ENCODE measurements at regions not wholly inside any gene's neighbourhood (a gene's known extent, or its start where the extent isn't known, plus 50 kb on each side); places are given as distances from the start of the nearest gene placed in this dataset.

GRCh38 chr2:18387441-18388206 lies 172.8 kb downstream of the RDH14 start:
- no peak overlapping the region for H3K4me2 ChIP-seq (ENCODE audit: low read depth, low read length)
- no peak overlapping the region for H3K18ac ChIP-seq (ENCODE audit: low read depth, low read length)
- H2BK120ac ChIP-seq (ENCODE audit: low read depth, low read length) = no peak overlapping the region
- dilution Hi-C loops (cut with HindIII; ENCODE audit: low sequenced_read_pairs, unreplicated experiment) = no loop called here
- H2BK20ac ChIP-seq (ENCODE audit: low read depth, low read length) = 0 out of 2 replicates have a peak overlapping the region, but pooled peaks have one; percentile 58
- BruUV-seq (replicated peaks) = no TSS peak
- 0 out of 2 replicates have a peak overlapping the region, but pooled peaks have one; percentile 10 for H4K91ac ChIP-seq (ENCODE audit: insufficient read depth, low read depth, low read length)
- H3K9ac ChIP-seq (ENCODE audit: low read depth, low read length) = no peak overlapping the region
- H3K27me3 ChIP-seq (ENCODE audit: control insufficient read depth, insufficient read depth, low read length) = no peaks in the 10 kb centered on the region
- H2BK15ac ChIP-seq (ENCODE audit: low read depth, low read length) = no peak overlapping the region
- no peak overlapping the region for H3K4me3 ChIP-seq (ENCODE audit: insufficient read depth, low read depth, low read length)
- H2AK5ac ChIP-seq (ENCODE audit: low read depth, low read length) = no peak overlapping the region
- H4K20me1 ChIP-seq (ENCODE audit: insufficient read depth, low read length) = no peaks in the 10 kb centered on the region
- peak overlapping the region; percentile 46 for H3K4ac ChIP-seq (ENCODE audit: low read depth, low read length)
- peak overlapping the region; percentile 75 for H2AK9ac ChIP-seq (replicated peaks; ENCODE audit: low read depth, low read length, poor library complexity)
- ChIA-PET POLR2A (ENCODE audit: unreplicated experiment) (interaction anchor here (0.6 kb wide), 1 partner anchor 364 kb away, joined by 4 read pairs; no protein-coding TSS in a partner anchor), CTCF (interaction anchor here (0.5 to 1.1 kb wide), 4 partner anchors 9 to 974 kb away, joined by 3 to 4 read pairs (median 3); no protein-coding TSS in a partner anchor)
- H3K9me1 ChIP-seq (ENCODE audit: insufficient read depth, low read length) = no peaks in the 10 kb centered on the region
- H3K56ac ChIP-seq (ENCODE audit: extremely low read depth, insufficient read depth, low read length) = no peak overlapping the region
- WGBS, 2 experiments (ENCODE audit: extremely low coverage in 2 of 2, insufficient read length in 1 of 2) = 70% methylated on average over 3 of the region's 15 CpGs; no CpG with 5 or more reads in 1 of the 2 experiments
- no peak overlapping the region for H3K14ac ChIP-seq (replicated peaks; ENCODE audit: low read depth, low read length)
- H3K23ac ChIP-seq (ENCODE audit: low read depth, low read length) = no peak overlapping the region
- in situ Hi-C loops (cut with MboI; ENCODE audit: low sequenced_read_pairs) = no loop called here
- H4K8ac ChIP-seq (ENCODE audit: low read depth in 2 of 2, low read length in 2 of 2) = no peak overlapping the region; a peak in 1 of 4 replicates
- no peak overlapping the region for H4K5ac ChIP-seq (ENCODE audit: low read depth, low read length)
- no peaks in the 10 kb centered on the region for H3K4me1 ChIP-seq (ENCODE audit: control insufficient read depth, insufficient read depth, low read length)
- DNase-seq (peak; percentile 79), ATAC-seq (ENCODE audit: low read depth) (peak; percentile 99)
- peak overlapping the region; percentile 75 for H2AFZ ChIP-seq (replicated peaks; ENCODE audit: low read length, poor library complexity)
- no peaks in the 10 kb centered on the region for H3K9me3 ChIP-seq (ENCODE audit: control insufficient read depth, insufficient read depth, low read length)
- H3K36me3 ChIP-seq (ENCODE audit: control insufficient read depth, insufficient read depth, low read length) = no peaks in the 10 kb centered on the region
- H3K27ac ChIP-seq (ENCODE audit: insufficient read depth, low read length) = no peak overlapping the region
- H2BK5ac ChIP-seq (ENCODE audit: low read depth, low read length, poor library complexity, severe bottlenecking) = no peak overlapping the region
- H3K79me1 ChIP-seq (ENCODE audit: low read depth in 1 of 2, low read length in 2 of 2) = no peaks in the 10 kb centered on the region
- intact Hi-C loops (cut with micrococcal nuclease) = loop anchor here (1.0 to 5.0 kb wide), 5 partner anchors 48 to 1475 kb away; no protein-coding TSS in a partner anchor
- no peak for TF ChIP-seq RCOR1 (IDR thresholded peaks at IDR 0.05; ENCODE audit: insufficient replicate concordance, low read length)
- TF ChIP-seq CTCF (conservative IDR thresholded peaks at IDR 0.05; ENCODE audit: low read depth, low read length) = peak; percentile 94
- no peak for TF ChIP-seq USF2 (IDR thresholded peaks at IDR 0.05; ENCODE audit: low read depth, low read length)
- no peak for TF ChIP-seq FOS (IDR thresholded peaks at IDR 0.05; ENCODE audit: low read depth, low read length)
- TF ChIP-seq MXI1 (IDR thresholded peaks at IDR 0.05; ENCODE audit: borderline replicate concordance, low read depth, low read length) = no peak
- no peak for TF ChIP-seq BHLHE40 (IDR thresholded peaks at IDR 0.05; ENCODE audit: low read depth, low read length)
- peak; percentile 83 for TF ChIP-seq SMC3 (IDR thresholded peaks at IDR 0.05; ENCODE audit: low read depth, low read length)
- no peak for TF ChIP-seq MAFK (IDR thresholded peaks at IDR 0.05; ENCODE audit: low read depth, low read length)
- TF ChIP-seq POLR2A (IDR thresholded peaks at IDR 0.05; ENCODE audit: low read depth, low read length) = no peak
- no peak for TF ChIP-seq CHD1 (IDR thresholded peaks at IDR 0.05; ENCODE audit: low read depth, low read length)
- no peak for TF ChIP-seq MAZ (IDR thresholded peaks at IDR 0.05; ENCODE audit: borderline replicate concordance, low read depth, low read length)
- no peak for TF ChIP-seq ELK1 (IDR thresholded peaks at IDR 0.05; ENCODE audit: borderline replicate concordance, low read depth, low read length)
- no peak for TF ChIP-seq CEBPB (IDR thresholded peaks at IDR 0.05; ENCODE audit: low read depth, low read length)
- TF ChIP-seq RAD21 (IDR thresholded peaks at IDR 0.05; ENCODE audit: low read length) = peak; percentile 96
- TF ChIP-seq RFX5 (IDR thresholded peaks at IDR 0.05; ENCODE audit: low read depth, low read length) = no peak

All from IMR-90 (cell line).